ENCODE measurements at regions not wholly inside any gene's neighbourhood (a gene's known extent, or its start where the extent isn't known, plus 50 kb on each side); places are given as distances from the start of the nearest gene placed in this dataset.
"Not testable (repeated sequence)": the region's sequence is repeated elsewhere in the genome, so short reads cannot be mapped to it uniquely, and the experiment has no call there.

DNA sequence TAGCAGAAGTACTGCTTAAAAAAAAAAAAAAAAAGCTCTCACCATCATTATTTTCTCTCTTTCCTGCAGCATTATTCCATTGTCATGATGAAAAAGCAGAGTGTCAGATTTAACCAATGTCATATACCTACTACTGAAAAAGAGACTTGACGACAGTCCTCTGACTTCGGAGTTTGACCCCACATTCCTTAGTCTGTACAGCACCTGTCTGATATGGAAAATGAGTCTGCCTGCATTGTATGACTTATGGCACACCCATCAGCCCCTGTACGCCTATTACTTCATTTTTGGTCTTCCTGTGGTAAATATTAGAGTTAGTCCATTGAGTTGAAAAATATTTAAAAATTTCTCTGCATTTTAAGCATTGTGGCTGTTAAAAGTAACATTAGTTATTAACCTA is 54.5 kb upstream of the NOX4 start:
- no peak for DNase-seq (ENCODE audit: low spot score)

DNA sequence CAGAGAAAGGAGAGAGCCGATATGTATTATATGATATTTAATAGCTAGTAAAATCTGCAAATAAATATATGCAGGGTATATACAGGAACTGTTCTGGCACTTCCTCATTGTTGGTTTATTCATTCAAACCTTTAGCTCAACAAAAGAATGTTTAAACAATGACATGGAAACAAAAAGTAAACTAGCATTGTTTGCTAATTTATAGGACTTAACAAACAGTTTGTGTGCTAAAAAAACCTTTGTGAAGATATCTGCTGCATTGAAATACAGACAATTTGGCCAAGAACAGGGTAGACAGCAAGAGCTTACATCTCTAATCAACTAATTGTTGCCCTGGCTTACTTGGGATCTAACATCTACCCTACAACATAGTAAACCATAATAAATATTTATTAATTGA is 64.6 kb upstream of the NOX4 start:
- DNase-seq (ENCODE audit: low spot score): not testable (repeated sequence)

DNA sequence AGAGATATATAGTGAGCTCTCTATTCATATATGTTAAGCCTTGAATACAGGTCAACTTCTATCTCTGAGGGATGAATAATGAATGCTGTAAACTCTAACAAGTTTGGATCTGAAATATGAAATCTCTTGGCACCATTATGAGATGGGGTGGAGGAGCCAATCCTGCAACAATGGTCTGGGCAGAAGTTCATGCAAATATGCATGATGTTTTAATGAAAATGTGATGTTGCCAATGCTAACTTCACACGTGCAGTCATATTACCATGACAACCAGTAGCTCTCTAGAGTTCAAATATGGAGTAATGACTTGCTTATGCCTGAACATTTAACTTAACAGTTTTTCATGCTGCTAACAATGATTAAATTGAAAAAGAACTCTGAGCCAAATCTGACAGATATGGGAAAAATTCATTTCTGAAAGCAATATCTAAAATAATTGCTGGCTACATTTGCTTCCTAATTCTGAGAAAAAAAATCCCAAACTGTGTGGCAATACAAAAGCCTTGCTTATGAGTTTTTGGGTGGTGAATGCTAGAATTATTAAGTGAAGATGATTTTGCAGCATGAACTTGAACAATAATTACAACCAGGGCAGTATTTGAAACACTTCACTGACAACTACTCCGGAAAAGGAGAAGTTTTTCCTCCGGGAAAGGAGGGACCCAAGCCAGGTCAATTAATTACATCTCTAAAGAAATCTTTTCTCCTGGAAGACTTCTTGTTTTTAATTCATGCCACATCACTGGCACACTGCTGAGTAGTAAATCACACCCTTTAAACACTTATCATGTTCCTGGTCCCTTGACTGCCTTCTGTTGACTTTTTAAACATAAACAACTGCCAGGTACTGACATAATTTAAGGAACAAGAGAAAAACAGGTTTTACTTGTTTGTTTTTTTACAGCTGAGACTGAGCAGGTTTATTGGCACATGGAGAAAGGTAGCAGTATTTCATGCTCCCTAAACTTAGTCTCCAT is 65.8 kb upstream of the NOX4 start:
- DNase-seq (ENCODE audit: low spot score): not testable (repeated sequence)

GRCh38 chr11:89560598-89560997 is 69.4 kb upstream of the NOX4 start:
- not testable (repeated sequence) for DNase-seq (ENCODE audit: low spot score)

DNA sequence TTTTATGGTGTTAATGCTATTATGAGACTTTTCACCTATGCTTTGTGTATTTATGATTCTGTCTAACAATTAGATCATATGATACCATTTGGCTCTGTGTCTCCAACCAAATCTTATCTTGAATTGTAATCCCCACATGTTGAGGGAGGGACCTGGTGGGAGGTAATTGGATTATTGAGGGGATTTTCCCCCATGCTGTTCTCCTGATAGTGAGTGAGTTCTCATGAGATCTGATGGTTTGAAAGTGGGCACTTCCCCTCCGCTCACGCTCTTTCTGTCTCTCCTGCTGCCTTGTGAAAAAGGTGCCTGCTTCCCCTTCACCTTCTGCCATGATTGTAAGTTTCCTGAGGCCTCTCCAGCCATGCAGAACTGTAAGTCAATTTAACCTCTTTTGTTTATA is 71.6 kb upstream of the NOX4 start:
- DNase-seq (ENCODE audit: low spot score): not testable (repeated sequence)

DNA sequence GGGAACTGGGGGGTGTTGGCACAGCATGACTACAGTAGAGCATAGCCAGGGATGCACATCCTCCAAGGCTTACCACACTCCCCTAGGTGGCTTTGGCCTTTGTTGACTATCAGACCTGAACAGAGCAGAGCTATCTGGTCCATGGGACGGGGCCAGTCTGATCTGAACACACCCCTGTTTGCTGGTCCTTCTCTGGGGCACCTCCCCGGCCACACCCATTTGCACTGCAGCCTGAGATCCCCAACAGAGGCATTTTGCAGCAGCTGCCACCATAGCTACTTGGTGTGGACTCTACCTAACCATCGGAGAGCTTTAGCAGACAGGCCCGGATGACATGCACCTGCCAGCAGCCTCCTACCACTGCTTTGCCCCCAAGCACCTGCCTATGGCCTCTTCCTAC is 75.8 kb upstream of the NOX4 start:
- DNase-seq (ENCODE audit: low spot score): no peak

DNA sequence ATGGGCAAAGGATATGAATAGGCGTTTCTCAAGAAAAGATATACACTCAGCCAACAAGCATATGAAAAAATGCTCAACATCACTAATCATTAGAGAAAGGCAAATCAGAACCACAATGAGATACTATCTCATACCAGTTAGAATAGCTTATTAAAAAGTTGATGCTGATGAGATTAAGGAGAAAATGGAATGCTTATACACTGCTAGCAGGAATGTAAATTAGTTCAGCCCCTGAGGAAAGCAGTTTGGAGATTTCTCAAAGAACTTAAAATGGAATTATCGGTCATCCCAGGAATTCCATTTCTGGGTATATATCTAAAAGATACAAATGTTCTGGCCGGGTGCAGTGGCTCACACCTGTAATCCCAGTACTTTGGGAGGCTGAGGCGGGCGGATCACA is 78.2 kb upstream of the NOX4 start:
- DNase-seq (ENCODE audit: low spot score): not testable (repeated sequence)

DNA sequence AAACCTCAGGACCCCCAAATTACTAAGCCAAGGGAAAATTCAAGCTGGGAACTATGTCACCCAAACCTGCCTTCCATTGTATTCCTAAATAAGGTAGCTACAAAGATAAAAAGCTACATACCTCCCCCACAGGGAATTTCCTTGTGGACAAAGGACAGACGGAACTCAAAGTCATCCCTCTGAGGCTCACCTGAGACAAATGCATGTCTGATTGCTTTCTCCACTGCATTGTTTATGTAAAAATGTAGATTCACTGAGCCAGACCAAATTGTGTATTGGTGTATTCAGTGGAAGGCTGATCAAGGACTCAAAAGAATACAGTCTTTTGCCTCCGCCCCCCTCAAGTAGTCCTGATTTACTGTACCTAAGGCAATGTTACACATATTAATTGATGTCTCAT is 80.5 kb upstream of the NOX4 start:
- DNase-seq (ENCODE audit: low spot score): not testable (repeated sequence)

DNA sequence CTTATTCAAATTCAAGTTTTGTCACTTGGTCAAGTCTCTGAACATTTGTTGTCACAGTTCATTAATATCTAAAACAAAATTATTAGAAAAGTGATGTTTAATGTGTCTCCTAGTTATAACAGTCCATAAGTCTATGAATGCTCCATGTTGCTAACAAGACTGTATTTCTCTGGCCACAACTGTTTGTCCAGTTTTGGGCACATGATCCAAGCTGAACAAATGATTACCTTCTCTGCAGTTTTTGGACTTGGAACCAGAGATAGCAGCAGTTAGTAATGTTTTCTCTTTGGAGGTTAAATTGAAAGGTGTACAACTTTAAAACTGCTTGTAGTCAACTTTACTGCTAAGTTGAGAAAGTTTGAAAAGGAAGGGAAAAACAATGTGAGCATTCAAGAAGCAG is 84.7 kb upstream of the NOX4 start:
- not testable (repeated sequence) for DNase-seq (ENCODE audit: low spot score)

- not testable (repeated sequence) for DNase-seq (ENCODE audit: low spot score)
These were observed 86.3 kb upstream of the NOX4 start for GRCh38 chr11:89577428-89577827.

GRCh38 chr11:89583580-89583979 is 92.4 kb upstream of the NOX4 start:
- DNase-seq (ENCODE audit: low spot score): no peak

GRCh38 chr11:89585046-89585445 is 93.9 kb upstream of the NOX4 start:
- not testable (repeated sequence) for DNase-seq (ENCODE audit: low spot score)

- not testable (repeated sequence) for DNase-seq (ENCODE audit: low spot score)
These were observed 94.3 kb upstream of the NOX4 start for GRCh38 chr11:89585471-89585870.

DNA sequence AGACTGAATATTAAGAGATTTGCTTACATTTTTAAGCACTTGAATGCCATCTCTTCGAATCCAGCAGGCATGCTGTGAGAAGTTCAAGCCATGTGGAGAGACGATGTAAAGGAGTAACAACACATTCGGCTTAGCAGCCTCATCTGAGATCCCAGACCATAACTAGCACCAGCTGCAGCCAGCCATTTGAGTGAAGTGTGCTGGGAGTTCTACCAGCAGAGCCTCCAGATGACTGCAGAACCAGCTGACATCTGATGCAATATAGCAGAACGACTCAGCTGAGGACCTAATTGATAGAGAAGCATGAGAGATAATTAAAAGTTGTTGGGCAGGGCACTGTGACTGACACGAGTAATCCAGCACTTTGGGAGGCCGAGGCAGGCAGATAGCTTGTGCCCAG is 98.2 kb upstream of the NOX4 start:
- DNase-seq (ENCODE audit: low spot score): not testable (repeated sequence)

DNA sequence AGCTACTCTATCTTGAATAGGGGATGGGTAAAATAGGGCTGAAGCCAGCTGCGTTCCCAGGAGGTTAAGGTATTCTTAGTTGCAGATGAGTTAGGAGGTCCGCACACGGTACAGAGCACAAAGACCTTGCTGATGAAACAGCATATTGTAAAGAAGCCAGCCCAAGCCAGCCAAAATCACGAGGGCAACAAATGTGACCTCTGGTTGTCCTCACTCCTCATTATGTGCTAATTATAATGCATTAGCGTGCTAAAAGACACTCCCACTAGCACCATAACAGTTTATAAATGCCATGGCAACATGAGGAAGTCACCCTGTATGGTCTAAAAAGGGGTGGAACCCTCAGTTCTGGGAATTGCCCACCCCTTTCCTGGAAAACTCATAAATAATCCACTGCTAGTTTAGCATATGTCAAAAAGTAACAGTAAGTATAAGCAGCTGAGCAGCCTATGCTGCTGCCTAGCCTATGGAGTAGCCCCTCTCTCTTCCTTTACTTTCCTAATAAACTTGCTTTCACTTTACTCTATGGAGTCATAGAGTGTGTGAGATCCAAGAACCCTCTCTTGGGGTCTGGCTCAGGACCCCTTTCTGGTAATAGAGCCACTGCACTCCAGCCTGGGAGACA is 98.9 kb upstream of the NOX4 start:
- not testable (repeated sequence) for DNase-seq (ENCODE audit: low spot score)

DNA sequence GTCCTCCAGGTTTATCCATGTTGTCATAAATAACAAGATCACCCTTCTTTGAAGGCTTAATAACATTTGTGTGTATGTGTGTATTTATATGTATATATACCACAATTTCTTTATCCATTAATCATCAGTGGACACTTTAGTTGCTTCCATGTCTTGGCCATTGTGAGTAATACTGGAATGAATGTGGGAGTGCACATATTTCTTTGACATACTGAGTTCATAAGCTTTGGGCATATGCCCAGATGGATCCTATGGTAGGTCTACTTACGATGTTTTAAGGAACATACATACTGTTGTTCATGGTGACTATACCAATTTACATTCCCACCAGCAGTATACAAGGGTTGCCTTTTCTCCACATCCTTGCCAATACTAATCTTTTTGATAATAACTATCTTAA is 108.8 kb upstream of the TRIM77 start:
- DNase-seq (ENCODE audit: low spot score): not testable (repeated sequence)

- no peak for DNase-seq (ENCODE audit: low spot score)
These were observed 105.8 kb upstream of the TRIM77 start for GRCh38 chr11:89604281-89604680.

DNA sequence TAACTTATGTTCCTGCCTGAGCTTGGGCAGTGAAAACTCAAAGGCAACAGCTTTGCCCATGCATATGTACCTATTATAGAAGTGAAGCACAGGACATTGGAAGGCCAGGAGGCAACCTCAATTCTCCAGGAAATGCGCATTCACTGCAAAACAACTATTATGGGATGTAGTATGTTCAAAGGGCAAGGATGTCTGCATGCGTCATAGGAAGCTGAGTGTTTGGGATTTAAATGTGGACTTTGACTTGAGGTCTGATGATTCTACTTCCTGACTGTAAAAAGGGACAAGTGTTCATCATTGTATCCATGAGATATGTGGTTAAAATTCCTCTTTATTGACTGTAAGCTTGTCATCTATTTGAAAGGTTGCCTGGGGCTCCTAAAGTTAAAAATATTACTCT is 103.3 kb upstream of the TRIM77 start:
- DNase-seq (ENCODE audit: low spot score): not testable (repeated sequence)

DNA sequence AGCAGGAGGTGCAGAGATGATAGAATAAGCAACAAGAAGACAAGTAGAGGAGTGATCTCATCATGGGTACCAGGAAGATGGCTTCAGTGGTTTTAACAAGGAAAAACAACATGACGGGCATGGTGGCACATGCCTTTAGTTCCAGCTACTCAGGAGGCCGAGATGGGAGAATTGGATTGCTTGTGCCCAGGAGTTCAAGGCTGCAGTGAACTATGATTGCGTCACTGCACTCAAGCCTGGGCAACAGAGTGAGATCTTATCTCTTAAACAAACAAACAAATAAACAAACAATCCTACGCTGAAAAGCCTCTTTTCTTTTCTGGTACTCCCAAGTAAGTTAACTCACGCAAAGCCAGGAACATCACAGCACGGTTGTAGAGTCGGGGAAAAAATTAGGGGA is 102.6 kb upstream of the TRIM77 start:
- not testable (repeated sequence) for DNase-seq (ENCODE audit: low spot score)

DNA sequence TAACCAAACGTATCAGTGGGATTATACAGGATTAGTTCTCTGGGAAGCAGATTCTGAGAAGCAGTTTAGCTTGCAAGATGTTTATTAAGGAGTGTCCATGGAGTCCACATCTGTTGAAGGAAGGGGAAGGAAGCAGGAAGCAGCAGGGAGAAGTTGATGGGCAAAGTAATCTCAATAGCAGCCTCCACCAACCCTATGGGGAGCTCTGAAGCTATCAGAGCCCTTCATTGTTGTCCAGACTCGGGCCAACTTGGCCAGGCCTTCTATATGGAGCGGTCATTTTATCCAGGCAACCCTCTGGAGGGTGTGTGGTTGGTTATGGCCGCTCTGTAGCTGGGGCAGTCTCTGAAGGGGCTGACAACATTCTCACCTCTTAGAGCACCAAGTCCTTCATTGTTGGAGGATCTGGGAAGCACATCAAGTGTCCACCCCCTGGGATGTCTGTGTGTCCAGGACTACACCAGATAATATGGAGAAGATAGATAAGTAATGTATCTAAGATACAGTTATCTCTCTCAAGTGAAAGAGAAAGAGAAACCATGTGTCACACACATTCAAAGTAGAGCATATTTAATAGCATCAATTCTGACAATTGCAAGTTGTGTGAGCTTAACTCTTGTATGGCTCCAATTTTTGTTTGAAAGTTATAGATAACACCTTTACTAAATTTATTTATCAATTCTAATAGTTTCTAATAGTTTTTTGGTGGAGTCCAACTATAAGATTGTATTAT is 101.7 kb upstream of the TRIM77 start:
- DNase-seq (ENCODE audit: low spot score): no peak

- no peak for DNase-seq (ENCODE audit: low spot score)
These were observed 98.0 kb upstream of the TRIM77 start for GRCh38 chr11:89612096-89612495.

DNA sequence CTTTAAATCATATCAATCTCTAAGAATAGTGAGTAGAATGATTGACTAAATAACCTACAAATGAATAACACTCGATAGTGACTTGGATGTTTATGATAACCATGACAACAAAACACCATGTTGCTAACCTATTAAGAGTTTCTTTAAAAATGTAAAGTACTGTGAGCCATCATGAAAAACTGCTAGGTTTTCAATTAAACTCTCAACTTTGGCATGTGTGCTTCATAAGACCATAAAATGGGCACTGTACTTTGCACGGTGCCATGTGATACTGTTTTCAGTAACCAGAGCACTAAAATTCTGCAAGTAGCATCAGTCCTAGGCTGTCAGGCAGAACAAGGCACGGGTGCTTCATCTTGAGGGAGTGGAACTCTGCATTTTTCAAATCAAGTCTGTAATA is 96.2 kb upstream of the TRIM77 start:
- no peak for DNase-seq (ENCODE audit: low spot score)

DNA sequence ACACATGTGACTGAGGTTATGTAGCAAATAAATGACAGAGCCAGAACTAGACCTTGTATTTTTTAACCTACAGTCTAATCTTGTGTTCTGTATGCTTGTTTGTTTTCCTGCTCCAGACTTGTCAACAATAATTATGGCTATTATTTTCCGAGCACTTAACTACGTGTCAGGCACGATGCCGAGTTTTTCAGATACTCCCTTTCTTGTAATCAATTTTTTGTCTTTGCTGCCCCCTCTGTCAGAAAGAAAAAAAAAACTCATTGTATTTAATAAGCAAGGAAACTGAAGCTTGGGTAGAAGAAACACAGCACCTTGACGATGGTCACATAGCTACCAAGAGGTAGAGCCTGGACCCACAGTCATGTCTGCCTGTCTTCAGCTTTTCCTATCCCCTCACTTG is 95.7 kb upstream of the TRIM77 start:
- not testable (repeated sequence) for DNase-seq (ENCODE audit: low spot score)
